ENCODE measurements at regions not wholly inside any gene's neighbourhood (a gene's known extent, or its start where the extent isn't known, plus 50 kb on each side); places are given as distances from the start of the nearest gene placed in this dataset.

DNA sequence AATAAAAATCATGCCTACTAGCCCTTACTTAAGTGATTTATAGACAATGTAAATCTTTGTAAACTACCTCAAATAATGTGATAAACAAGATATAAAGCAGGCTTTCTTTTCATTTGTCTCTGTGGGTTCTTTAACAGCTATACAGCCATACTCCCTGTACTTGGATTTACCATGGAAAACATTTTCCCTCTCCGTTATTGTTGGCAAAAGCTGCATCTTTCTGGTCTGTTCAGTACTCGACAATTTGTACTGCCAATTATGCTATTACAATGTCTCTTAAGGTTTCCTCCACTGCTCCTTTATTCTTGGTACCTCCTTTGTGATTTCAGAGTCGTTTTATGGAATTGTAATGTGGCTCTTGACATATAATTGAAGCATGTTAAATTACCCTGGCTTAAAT, 426.3 kb upstream of the PKDCC start:
- WGBS (ENCODE audit: insufficient coverage, insufficient replicate concordance, low lambda C conversion rate, missing lambda C conversion rate), result 6% methylated on average over 3 of the region's 3 CpGs

GRCh38 chr2:41622301-41622700, 425.5 kb upstream of the PKDCC start:
- in situ Hi-C loops (cut with MboI) (no loop called here), intact Hi-C loops (cut with micrococcal nuclease; ENCODE audit: unreplicated experiment) (no loop called here)
- Histone ChIP-seq H2AFZ (ENCODE audit: control insufficient read depth, low read depth, low read length) (no peak overlapping the region), H3K79me2 (ENCODE audit: control insufficient read depth, insufficient read depth, low read length) (no peaks in the 10 kb centered on the region), H3K27me3 (replicated peaks in 1 of 2; ENCODE audit: control insufficient read depth in 2 of 2, insufficient read depth in 2 of 2, low read length in 1 of 2) (no peaks in the 10 kb centered on the region), H3K4me1 (ENCODE audit: control insufficient read depth, insufficient read depth, low read length) (no peaks in the 10 kb centered on the region), H3K4me2 (ENCODE audit: control insufficient read depth, insufficient read depth) (no peak overlapping the region), H3K9ac (ENCODE audit: control insufficient read depth, insufficient read depth, low read length) (no peak overlapping the region), H3K4me3 (no peak overlapping the region), H3K27ac (ENCODE audit: control insufficient read depth, insufficient read depth) (no peak overlapping the region), H3K36me3 (ENCODE audit: control insufficient read depth in 2 of 2, insufficient read depth in 2 of 2, low read length in 1 of 2) (no peaks in the 10 kb centered on the region), H3K9me3 (replicated peaks; ENCODE audit: control insufficient read depth, insufficient read depth, low read length) (no peaks in the 10 kb centered on the region), H4K20me1 (ENCODE audit: control insufficient read depth, insufficient read depth) (no peaks in the 10 kb centered on the region)
- RAD21 ChIA-PET (ENCODE audit: unreplicated experiment), result no interaction called here
- WGBS (ENCODE audit: insufficient coverage, insufficient replicate concordance, low lambda C conversion rate, missing lambda C conversion rate), result 48% methylated on average over 5 of the region's 5 CpGs
- TF ChIP-seq USF2 (IDR thresholded peaks at IDR 0.05; ENCODE audit: borderline replicate concordance, low read depth, low read length) (no peak), POLR2A (IDR thresholded peaks at IDR 0.05; ENCODE audit: low read depth, low read length) (no peak), DPF2 (IDR thresholded peaks at IDR 0.05) (no peak), KDM1A (IDR thresholded peaks at IDR 0.05; ENCODE audit: borderline replicate concordance) (no peak), BRCA1 (IDR thresholded peaks at IDR 0.05; ENCODE audit: low read depth, low read length) (no peak), ZNF622 (IDR thresholded peaks at IDR 0.05) (no peak), SUZ12 (IDR thresholded peaks at IDR 0.05; ENCODE audit: unreplicated experiment) (no peak), NRF1 (conservative IDR thresholded peaks at IDR 0.05; ENCODE audit: low read depth, low read length) (no peak), SMAD5 (IDR thresholded peaks at IDR 0.05; ENCODE audit: low read depth) (no peak)
- TF ChIP-seq, protein P1, sequence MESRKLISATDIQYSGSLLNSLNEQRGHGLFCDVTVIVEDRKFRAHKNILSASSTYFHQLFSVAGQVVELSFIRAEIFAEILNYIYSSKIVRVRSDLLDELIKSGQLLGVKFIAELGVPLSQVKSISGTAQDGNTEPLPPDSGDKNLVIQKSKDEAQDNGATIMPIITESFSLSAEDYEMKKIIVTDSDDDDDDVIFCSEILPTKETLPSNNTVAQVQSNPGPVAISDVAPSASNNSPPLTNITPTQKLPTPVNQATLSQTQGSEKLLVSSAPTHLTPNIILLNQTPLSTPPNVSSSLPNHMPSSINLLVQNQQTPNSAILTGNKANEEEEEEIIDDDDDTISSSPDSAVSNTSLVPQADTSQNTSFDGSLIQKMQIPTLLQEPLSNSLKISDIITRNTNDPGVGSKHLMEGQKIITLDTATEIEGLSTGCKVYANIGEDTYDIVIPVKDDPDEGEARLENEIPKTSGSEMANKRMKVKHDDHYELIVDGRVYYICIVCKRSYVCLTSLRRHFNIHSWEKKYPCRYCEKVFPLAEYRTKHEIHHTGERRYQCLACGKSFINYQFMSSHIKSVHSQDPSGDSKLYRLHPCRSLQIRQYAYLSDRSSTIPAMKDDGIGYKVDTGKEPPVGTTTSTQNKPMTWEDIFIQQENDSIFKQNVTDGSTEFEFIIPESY (IDR thresholded peaks at IDR 0.05), result no peak
- POLR2A ChIA-PET, result no interaction called here
- BruUV-seq (replicated peaks), result no TSS peak
- SMC1A ChIA-PET (ENCODE audit: uncharacterized antibody, unreplicated experiment), result no interaction called here
- ATAC-seq (no peak), DNase-seq (ENCODE audit: low read depth, low spot score) (no peak), FAIRE-seq (no peak)
- CTCF ChIA-PET, result no interaction called here

More for the DNA sequence above, 426.3 kb upstream of the PKDCC start:
- no TSS peak for BruUV-seq (replicated peaks)
- no peaks in the 10 kb centered on the region for H3K79me2 ChIP-seq (ENCODE audit: control insufficient read depth, insufficient read depth, low read length)
- no peak overlapping the region for H2AFZ ChIP-seq (ENCODE audit: control insufficient read depth, low read depth, low read length)
- intact Hi-C loops (cut with micrococcal nuclease; ENCODE audit: unreplicated experiment), result no loop called here
- DNase-seq (ENCODE audit: low read depth, low spot score) (no peak), FAIRE-seq (no peak), ATAC-seq (no peak)
- no peak overlapping the region for H3K9ac ChIP-seq (ENCODE audit: control insufficient read depth, insufficient read depth, low read length)
- TF ChIP-seq RBBP5 (conservative IDR thresholded peaks at IDR 0.05), result no peak
- TF ChIP-seq NBN (IDR thresholded peaks at IDR 0.05), result no peak
- TF ChIP-seq GABPA (IDR thresholded peaks at IDR 0.05; ENCODE audit: low read depth), result no peak
- TF ChIP-seq ETV6 (conservative IDR thresholded peaks at IDR 0.05 in 1 of 2, IDR thresholded peaks at IDR 0.05 in 1 of 2; ENCODE audit: borderline replicate concordance in 1 of 2, low read depth in 1 of 2), result no peak
- TF ChIP-seq RAD21 (IDR thresholded peaks at IDR 0.05; ENCODE audit: insufficient read depth, low read depth, low read length), result no peak
- TF ChIP-seq HDAC2 (IDR thresholded peaks at IDR 0.05), result no peak
- RAD21 ChIA-PET (ENCODE audit: unreplicated experiment), result no interaction called here
- SMC1A ChIA-PET (ENCODE audit: uncharacterized antibody, unreplicated experiment), result interaction anchor here (0.6 kb wide), 1 partner anchor 130 kb away, joined by 3 read pairs; no protein-coding TSS in a partner anchor
- no peaks in the 10 kb centered on the region for H3K27me3 ChIP-seq (replicated peaks in 1 of 2; ENCODE audit: control insufficient read depth in 2 of 2, insufficient read depth in 2 of 2, low read length in 1 of 2)
- in situ Hi-C loops (cut with MboI), result no loop called here
- H3K4me2 ChIP-seq (ENCODE audit: control insufficient read depth, insufficient read depth), result no peak overlapping the region
- no peaks in the 10 kb centered on the region for H3K9me3 ChIP-seq (replicated peaks; ENCODE audit: control insufficient read depth, insufficient read depth, low read length)
- no peak overlapping the region for H3K4me3 ChIP-seq
- no peaks in the 10 kb centered on the region for H4K20me1 ChIP-seq (ENCODE audit: control insufficient read depth, insufficient read depth)
- POLR2A ChIA-PET, result no interaction called here
- H3K4me1 ChIP-seq (ENCODE audit: control insufficient read depth, insufficient read depth, low read length), result no peaks in the 10 kb centered on the region
- no peak overlapping the region for H3K27ac ChIP-seq (ENCODE audit: control insufficient read depth, insufficient read depth)
- CTCF ChIA-PET, result no interaction called here
- no peaks in the 10 kb centered on the region for H3K36me3 ChIP-seq (ENCODE audit: control insufficient read depth in 2 of 2, insufficient read depth in 2 of 2, low read length in 1 of 2)

Measured in GM12878 (cell line).